ENCODE measurements at regions not wholly inside any gene's neighbourhood (a gene's known extent, or its start where the extent isn't known, plus 50 kb on each side); places are given as distances from the start of the nearest gene placed in this dataset.
"Not testable (repeated sequence)": the region's sequence is repeated elsewhere in the genome, so short reads cannot be mapped to it uniquely, and the experiment has no call there.

DNA sequence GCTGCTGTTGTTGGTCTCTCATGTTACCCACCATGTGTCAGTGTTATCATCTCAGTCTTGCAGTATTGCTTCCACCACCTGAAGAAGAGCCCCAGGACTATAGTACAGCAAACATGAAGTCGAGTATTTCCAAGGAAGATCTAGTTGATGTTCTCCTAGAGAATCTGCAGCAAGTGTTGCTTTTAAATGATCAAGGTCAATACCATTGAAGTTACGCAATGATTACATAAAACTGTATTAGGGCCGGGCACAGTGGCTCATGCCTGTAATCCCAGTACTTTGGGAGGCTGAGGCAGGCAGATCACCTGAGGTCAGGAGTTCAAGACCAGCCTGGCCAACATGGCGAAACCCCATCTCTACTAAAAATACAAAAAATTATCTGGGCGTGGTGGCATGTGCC, 173.9 kb downstream of the TJP1 start:
- not testable (repeated sequence) for DNase-seq

DNA sequence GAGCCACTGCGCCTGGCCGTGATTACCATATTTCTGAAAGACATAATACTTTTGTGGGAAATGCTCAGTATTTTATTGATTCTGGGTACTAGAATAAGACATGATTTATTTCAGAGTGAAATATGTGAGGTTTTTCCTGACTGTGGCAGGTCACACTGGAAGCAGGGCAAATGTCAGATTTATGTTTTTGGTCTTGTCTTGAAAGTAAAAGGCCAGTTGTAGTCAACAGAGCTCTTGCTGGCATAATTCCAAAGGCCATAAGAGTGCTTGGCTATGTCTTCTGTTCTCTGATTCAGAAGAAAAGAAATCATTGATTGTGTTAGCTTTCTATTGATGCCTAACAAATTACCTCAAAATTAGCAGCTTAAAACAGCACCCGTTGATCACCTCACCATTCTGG, 176.4 kb downstream of the TJP1 start:
- no peak for DNase-seq

DNA sequence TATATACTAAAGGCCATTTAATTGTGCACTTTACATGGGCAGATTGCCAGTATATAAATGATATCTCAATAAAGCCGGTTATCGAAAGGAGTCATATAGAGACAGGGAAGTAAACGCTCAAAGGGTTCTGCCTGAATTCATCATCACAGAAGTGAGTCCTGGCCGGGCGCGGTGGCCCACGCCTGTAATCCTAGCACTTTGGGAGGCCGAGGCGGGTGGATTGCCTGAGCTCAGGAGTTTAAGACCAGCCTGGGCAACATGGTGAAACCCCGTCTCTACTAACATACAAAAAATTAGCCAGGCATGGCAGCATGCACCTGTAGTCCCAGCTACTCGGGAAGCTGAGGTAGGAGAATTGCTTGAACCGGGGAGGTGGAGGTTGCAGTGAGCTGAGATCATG, 177.9 kb downstream of the TJP1 start:
- DNase-seq, result not testable (repeated sequence)

DNA sequence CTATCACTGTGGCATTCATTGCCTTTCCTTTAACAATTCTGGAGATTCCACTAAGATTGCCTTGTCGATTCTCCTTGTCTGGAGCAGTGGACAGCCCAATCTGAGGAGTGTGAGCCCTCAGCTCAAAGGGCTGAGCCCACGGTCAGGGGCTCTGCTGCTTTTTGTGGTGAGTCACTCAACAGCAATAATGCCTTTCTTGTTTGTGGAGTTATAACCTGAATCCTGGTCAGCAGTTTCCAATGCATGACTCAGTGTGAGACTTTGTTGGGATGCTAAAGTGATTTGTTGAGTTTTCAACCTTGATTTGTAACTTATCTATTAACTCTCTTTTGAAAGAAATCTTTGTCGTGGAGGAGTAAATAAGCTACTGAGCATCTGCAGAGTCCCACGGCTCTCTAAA, 183.5 kb downstream of the TJP1 start:
- DNase-seq, result no peak

DNA sequence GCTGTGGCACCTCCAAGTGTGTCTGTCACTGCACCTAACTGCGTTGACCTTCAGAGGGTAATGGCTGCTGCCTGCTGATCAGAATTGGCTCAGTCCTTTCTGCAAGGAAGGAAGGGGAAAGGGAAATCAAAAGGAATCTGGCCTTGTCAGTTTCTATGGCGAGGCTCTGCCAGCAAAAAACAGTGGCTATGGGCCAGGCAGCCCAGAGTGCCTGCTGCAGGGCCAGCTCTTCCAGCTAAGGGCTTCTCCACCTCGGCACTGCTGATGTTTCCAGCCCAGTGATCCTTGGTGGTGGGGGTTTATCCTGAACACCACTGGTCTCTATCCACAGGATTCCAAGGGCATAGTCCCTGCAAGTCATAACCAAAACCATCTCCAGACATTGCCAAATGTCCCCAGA, 184.3 kb downstream of the TJP1 start:
- DNase-seq, result no peak

DNA sequence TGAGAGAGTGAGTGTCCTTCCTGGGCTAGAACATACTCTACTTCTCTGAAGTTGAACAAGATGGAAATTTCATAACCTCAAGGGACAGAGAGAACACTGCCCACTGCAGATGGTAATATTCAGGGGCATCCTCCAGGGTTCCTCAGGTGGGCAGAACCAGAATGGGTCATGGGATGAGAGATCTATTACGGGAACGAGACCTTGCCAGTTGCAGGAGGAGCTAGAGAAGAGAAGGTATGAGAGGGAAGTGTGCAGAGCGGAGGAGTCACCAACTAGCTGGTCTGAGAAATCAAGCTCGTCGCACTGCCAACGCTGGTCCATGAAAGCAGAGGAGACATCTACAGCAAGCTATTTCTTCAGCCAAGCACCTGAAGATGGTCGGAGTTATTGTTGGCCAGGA, 184.7 kb downstream of the TJP1 start:
- no peak for DNase-seq

DNA sequence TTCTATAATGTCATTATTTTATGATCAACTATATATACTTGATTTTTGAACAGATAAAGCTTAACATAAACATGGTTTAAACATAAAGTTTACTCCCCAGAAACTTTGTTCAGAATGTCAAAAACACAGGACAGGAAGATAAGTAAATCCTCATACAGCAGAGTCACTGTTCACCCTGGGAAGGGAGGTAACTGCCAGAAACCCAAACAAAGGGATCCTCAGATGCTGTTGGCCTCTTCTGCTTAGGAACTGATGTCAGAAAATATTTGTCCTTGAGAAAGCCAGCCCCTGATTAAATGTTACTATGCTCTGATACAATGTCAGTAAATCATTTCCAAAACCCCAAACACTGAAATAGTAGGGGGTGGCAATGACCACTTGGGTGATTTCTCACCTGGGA, 185.3 kb downstream of the TJP1 start:
- no peak for DNase-seq

DNA sequence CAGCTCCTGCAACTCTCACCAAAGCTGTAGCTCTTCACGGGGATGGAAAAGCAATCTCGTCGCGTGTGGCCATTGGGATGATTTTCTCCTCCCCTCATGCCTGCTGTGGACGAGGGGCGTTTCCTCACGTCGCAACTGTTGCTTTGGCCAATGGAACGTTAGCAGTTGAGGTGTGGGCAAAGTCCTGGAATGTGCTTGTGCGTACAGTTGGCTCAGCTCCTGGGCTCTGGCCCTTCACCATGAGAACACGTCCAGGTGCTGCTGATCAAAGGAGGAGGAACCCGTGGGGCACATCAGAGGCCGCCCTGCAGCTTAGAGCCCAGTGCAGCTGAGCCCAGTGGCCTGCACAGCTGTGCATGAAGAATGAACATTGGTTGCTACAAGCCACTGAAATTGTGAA, 186.1 kb downstream of the TJP1 start:
- DNase-seq, result no peak

DNA sequence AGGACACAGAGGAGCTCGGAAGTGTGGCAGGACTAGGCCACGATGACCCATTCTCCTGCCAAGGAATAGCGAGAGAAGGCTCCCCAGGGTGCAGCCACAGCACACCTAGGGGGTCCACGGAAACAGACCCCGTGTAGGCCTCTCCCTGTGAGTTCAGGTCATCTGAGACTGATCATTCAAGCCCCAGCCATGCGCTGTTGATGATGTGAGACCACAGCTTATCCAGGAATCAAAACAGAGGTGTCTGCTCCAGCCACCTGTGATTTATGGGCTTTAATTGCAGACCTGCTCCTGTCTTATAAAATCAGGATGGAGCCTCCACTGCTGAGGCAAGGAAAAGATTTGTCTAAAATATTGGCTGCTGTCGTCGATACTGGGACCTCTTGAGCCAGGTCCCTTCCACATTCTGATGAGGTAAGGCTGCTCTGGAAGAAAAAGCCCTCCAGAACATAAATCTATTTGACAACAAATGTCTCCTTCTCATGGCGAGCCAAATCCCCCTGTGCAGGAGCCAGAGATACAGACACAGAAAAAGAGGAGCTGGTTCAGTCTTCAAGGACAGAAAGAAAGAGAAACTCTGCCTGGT, 186.7 kb downstream of the TJP1 start:
- DNase-seq, result no peak

DNA sequence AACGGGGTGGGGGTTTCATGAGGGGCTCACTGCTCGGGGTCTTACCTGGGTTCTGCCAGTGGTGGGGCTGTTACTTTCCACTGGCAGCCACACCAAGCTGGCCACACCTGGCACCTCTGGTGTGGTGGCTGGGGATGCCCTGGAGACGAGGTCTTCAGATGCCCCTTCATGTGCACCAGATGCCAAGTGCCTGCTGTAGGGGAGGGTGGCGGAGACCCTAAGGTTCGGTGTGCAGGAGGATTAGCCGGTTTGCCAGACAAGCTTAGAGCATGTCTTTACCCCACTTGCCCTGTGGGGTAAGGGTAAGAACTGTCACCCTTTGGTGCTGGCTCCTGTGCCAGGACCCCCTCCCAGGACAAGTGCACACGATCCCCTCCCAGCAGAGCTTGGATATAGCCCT, 188.3 kb downstream of the TJP1 start:
- DNase-seq, result no peak

DNA sequence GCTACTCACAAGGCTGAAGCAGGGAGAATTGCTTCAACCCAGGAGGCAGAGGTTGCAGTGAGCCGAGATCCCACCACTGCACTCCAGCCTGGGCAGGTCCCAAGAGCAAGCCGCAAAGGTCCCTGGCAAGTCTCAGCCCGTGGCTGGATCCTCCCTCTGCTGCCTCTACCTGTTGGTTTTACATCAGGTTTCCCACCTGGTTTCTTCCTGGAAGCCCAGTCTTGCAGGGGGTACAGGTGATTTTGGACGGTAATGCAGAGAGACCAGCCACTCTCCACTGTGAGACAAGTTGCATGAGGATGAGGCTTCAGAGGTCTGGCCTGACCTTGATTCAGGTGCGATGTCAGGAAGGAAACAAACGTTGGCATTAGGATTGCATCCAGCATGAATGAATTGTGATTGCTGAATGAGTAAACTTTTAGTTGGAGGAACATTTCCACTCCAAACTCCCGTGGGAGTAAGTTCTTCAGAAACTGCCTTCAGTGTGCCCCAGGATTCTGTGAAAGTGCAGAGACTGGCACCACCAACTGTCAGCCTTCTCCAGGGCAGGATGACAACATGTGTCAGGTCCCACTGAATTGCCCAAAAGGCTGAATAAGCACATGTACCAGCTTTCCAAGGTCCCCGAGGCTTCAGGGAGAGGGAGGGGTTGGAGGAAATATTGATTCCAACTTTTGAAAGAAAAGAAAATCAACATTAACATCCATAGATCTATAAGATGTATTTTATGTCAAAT, 189.4 kb downstream of the TJP1 start:
- no peak for DNase-seq

DNA sequence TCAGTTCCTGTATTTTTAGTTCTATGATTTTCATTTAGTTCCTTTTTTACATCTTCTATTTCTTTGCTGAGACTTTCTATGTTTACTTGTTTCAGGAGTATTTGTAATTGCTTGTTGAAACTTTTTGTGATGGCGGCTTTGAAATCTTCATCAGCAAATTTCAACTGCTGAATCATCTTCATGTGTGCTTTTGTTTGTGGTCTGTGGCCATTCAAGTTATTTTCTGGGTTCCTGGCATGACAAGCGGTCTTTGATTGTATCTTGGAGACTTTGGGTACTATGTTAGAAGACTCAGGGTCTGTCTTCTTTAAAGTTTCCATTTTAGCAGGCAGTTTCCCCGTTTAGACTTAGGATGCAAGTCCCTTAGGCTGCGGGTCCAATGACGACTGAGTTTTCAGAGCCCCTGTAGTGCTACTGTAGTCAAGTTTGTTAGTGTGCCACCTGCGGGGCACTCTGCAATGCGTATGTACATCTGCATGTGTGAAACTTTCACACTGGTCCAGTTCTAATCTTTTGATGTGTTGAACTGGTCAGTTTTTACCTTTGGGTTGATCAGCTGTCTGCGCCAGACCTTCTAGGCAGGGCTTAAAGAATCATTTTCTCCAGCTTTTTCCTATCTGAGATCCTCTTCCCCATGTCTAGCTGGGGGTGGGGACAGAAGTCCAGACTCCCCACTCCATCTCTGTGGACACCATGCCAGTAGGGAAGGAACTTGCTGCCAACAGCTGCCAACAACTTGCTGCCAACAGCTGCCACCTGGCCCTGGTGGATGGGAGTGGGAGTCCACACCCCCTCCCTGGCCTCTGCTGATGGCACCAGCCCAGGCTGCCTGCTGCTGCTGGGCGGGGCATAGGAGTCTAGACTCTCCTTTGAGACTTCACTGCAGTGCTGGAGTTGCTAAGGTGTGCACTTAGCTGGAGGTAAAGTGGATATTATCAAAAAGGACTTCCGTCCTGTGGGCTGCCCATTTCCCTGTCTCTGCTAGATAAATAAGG, 190.9 kb downstream of the TJP1 start:
- peak in 1 of 14 donors; percentile 35 for DNase-seq

DNA sequence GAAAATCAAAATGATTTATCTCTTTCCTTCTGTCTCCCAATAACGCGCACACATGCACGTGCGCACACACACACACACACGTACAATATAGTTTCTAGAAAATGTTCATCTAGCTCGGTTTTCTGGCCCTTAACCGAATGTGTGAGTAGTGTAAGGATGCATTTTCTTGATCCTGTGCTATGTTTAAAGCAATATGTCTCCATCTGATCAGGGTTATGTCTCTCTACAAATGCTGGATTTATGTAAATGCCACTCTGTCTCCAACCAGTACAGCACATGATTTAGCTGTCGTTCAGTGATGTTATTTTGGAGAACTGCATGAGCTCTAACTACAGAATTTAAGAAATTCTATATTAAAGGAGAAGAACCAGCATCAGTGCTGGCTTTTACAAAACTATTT, 198.0 kb downstream of the TJP1 start:
- no peak for DNase-seq

DNA sequence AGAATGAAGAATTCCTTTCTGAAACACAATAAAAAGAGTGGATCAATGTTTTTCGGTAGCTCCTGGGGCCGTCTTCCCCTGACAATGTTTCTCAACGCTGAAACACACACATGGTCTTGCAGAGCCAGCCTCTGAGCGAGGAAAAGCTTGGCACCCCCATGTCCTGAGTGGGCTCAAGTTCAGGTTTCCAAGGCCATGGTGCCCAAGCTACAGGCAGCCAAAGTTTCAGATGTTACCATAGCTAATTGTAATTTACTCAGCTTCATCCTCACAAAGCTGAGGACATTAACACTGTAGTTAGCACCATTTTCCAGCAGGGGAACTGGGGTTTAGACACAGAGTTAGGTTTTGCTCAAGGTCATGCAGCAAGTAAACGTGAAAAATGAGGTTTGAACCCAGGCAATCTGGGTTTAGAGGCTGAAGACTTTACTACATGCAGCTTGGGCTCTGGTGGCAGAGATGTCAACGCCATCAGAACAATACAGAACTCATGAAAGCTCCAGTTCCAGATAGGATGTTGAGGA, 199.1 kb downstream of the TJP1 start:
- DNase-seq, result peak in 2 of 14 donors; percentile 9 to 19

DNA sequence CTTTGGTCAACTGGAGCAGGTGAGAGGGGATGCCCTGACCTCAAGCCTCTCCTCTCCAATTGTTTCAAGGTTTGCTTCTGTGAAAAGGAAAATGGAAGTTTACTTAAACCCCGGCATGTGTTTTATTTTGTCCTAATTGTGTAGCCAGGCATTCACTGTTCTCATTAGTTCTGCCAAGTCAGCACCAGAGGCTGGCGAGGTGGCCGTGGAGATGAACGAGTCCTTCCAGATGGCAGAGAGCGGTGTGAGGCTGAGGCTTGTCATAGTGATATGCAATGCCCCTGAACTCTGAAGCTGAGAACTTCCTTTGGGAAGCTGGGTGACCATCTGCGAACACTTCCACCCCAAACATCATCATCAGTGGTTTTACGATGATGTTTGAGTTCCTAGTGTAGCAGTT, 199.6 kb downstream of the TJP1 start:
- DNase-seq, result peak in 1 of 14 donors; percentile 9

DNA sequence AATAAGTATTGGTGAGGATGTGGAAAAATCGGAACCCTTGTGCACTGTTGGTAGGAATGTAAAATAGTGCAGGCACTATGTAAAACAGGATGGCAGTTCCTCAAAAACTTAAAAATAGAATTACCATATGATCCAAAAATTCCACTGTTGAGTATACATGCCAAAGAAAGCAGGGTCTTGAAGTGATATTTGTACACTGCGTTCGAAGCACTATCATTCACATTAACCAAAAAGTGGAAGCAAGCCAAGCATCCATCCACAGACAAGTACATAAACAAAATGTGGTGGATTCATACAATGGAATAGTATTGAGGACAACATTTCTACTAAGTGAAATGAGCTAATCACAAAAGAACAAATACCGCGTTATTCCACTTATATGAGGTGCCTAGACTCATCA, 200.7 kb downstream of the TJP1 start:
- no peak for DNase-seq

DNA sequence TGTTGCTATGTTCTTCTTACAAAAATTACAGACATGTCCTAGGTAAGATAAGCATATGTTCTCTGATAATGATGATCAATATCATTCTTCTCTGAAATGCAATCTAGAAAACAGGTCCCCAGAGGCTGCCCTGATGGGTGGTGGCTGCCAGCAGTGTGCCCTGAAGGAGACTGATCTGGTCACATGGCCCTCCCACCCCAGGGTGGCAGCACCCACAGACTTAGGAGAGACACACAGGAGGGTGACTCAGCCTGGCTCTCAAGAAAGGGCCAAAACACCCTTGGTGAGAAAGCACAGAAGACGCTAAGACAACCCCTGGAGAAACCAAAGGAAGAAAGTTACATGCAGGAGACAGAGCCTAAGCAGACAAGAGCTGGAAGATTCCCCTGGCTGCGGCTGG, 203.7 kb downstream of the TJP1 start:
- DNase-seq, result no peak

DNA sequence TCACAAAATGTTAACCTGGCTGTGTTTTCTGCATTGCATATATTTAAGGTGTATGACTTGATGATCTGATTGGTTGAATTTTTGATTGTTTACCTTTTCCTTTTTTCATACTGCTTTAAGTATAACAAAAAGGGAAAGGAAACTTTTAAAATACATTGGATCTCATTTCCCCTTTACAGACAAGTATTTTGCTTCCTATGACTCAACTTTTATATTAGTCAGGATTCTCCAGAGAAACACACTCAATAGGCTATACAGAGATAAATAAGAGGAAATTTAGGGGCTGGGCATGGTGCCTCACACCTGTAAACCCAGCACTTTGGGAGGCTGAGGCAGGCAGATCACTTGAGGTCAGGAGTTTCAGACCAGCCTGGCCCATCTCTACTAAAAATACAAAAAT, 205.8 kb downstream of the TJP1 start:
- no peak for DNase-seq

DNA sequence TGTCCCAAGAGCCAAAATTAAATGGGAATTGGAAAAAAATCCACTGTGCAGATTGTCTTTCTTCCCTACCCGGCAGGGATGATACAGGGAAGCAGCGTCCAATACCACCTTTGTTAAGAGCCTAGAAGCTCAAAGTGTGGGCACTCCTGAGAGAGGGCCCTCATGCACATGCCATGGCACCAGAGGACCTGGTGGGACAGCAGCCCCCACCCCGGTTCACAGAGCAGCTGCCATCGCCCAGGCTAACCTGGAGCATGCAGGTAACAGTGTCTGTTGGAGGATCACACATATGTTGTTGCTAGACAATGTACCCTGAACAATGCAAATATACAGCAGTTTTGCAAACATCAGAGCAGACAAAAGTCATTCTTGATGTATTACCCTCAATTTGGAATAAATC, 206.5 kb downstream of the TJP1 start:
- DNase-seq, result no peak

DNA sequence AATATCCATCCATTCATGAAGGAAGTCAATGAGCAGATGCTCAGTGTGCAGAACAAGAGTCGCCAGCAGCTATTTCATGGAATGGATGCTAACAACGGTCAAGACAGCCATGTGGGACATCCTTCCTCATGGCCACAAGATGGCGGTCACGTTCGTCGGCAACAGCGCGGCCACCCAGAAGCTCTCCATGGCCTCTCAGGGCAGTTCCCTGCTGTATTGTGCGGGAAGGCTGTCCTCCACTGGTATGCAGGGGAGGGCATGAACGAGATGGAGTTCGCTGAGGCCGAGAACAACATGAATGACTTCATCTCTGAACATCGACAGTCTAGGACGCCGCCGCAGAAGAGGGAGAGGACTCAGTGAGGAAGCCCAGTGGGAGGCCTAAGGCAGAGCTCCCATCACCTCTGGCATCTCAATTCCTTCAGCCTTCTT, 208.3 kb downstream of the TJP1 start:
- no peak for DNase-seq

DNA sequence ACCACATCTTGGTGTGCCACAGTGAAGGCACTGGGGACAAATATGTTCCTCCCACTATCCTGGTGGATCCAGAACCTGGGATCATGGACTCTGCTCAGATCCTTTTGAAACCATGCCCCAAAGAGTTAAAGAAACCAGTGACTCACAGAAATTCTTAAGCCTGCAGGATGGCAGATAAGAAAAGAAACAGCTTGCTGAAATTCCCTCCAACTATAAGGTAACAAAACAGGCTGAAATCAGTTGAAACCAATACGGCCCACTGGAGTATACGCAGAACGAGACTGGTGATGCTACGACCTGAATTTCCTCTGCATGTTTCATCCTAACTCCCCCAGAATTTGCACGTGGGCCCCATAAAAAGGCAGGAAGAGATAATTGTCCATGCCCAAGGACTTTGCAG, 209.6 kb downstream of the TJP1 start:
- DNase-seq, result no peak

DNA sequence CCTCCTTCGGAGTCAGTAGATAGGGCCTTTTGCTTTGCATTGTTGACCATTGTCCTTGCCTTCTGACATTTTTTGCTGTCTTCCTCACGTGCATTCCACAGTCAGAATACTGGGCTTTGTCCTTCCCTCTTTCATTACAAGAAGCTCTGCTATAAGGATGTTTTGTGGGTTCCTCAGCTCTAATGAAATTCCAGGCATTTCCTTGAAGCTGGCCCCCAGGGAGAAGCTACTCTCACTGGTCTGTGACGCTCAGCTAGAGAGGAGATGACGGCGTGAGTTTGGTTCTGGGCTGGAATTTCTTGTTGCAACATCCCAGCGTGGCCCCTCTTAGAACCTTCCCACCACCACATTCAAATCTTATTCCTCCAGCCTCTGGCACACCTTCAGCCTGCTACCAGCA, 210.2 kb downstream of the TJP1 start:
- DNase-seq, result no peak

DNA sequence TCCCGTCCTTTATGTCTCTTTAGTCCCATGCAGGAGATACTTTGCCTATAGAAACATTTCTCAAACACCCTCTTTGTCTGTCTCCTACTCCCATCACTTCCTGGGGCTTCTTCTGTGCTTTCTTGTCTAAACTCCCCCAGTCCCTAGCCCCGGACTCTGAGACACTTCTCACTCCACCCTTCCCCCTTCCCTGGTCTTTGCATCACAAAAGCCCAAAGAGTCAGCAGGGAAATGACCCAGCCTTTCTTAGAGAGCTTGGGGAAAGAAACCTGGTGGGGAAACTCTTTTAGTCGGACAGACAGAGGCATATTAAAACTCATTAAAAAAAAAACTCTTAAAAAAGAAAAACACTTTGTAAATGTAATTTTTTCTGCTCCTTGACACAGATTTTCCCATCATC, 211.2 kb downstream of the TJP1 start:
- DNase-seq, result no peak

Data from C1 segment of cervical spinal cord (tissue), 14 donors.